ENCODE measurements at regions not wholly inside any gene's neighbourhood (a gene's known extent, or its start where the extent isn't known, plus 50 kb on each side); places are given as distances from the start of the nearest gene placed in this dataset.

DNA sequence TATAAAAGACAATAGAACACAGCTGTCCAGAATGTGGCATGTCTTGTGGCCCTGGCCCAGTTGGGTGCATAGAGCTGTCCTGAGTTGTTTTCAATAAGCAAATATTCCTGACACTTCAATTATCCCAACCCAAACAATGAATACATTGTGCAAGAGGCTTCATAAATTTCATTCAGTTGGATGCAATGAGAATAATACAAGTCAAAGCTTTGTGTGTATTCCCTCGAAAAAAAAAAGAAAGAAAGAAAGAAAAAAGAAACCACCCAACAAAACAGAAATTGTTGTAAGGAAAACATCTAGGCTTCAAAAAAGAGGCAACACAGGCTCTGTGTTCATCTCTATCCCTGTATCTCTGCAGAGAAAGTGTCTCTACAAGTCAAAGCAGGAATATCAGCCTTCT lies 138.7 kb upstream of the ADO start:
- TF ChIP-seq, protein P1, sequence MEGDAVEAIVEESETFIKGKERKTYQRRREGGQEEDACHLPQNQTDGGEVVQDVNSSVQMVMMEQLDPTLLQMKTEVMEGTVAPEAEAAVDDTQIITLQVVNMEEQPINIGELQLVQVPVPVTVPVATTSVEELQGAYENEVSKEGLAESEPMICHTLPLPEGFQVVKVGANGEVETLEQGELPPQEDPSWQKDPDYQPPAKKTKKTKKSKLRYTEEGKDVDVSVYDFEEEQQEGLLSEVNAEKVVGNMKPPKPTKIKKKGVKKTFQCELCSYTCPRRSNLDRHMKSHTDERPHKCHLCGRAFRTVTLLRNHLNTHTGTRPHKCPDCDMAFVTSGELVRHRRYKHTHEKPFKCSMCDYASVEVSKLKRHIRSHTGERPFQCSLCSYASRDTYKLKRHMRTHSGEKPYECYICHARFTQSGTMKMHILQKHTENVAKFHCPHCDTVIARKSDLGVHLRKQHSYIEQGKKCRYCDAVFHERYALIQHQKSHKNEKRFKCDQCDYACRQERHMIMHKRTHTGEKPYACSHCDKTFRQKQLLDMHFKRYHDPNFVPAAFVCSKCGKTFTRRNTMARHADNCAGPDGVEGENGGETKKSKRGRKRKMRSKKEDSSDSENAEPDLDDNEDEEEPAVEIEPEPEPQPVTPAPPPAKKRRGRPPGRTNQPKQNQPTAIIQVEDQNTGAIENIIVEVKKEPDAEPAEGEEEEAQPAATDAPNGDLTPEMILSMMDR (IDR thresholded peaks at IDR 0.05; ENCODE audit: low read length), result no peak
- no peak for TF ChIP-seq EZH2 (IDR thresholded peaks at IDR 0.05; ENCODE audit: borderline replicate concordance, low read length)

All from OCI-LY1 (cell line).